GM12878 (cell line): ENCODE measurements at regions not wholly inside any gene's neighbourhood (a gene's known extent, or its start where the extent isn't known, plus 50 kb on each side); places are given as distances from the start of the nearest gene placed in this dataset.

Experiments used
- ATAC-seq: fragments of 200-7000 bp; cut with Tn5 transposase; 3 replicates; pipeline ENCODE4 v1.9.1; 2020; ENCODE audit warnings: mild to moderate bottlenecking, moderate library complexity
- BruUV-seq: library from RNA; stranded (reverse); fragments of 400-500 nt; replicated peaks from 2 replicates; lab custom pipeline; 2021; lab: Mats Ljungman, UMichigan
- CTCF ChIA-PET: fragments of 300-600 bp; sonication (Branson Sonifier 250); formaldehyde crosslinking; extraction: SDS; loops from one replicate; lab custom pipeline; 2021; ENCODE audit warnings: inconsistent platforms; lab: Yijun Ruan, JAX
- POLR2A ChIA-PET: fragments of 350-600 bp; formaldehyde crosslinking; extraction: SDS; loops from one replicate; lab custom pipeline; 2021; ENCODE audit warnings: inconsistent platforms; lab: Charles Lee
- RAD21 ChIA-PET: fragments of 300-600 bp; sonication (Branson Sonifier 250); formaldehyde crosslinking; loops from one replicate; lab custom pipeline; 2023; ENCODE audit warnings: antibody characterized with exemption; ENCODE audit not compliant: unreplicated experiment; lab: Charles Lee
- SMC1A ChIA-PET: fragments of 300-600 bp; sonication (Branson Sonifier 250); formaldehyde crosslinking; loops from one replicate; lab custom pipeline; 2023; ENCODE audit not compliant: unreplicated experiment, uncharacterized antibody; lab: Charles Lee
- DNase-seq: peaks from one replicate; pipeline ENCODE4 v3.0.0-alpha.2; 2011; ENCODE audit warnings: low read depth, low spot score
- FAIRE-seq: peaks from 3 replicates; lab custom pipeline; 2011; peaks lifted over from hg19 to GRCh38; lab: Jason Lieb, UNC
- H2AFZ ChIP-seq: 2 replicates; pipeline ENCODE4 v1.6.0; 2011; ENCODE audit warnings: low read depth, low read length, control low read depth; ENCODE audit not compliant: control insufficient read depth
- H3K27ac ChIP-seq: 2 replicates; pipeline ENCODE4 v1.5.1; 2011; ENCODE audit warnings: control low read depth; ENCODE audit not compliant: control insufficient read depth, insufficient read depth
- H3K27me3 ChIP-seq, 2 experiments: replicated peaks in 1 of 2; 2 replicates each; pipeline versions ENCODE4 v1.6.0 to v1.6.1; 2011; ENCODE audit warnings: low read length in 1 of 2; ENCODE audit not compliant: control insufficient read depth in 2 of 2, insufficient read depth in 2 of 2
- H3K36me3 ChIP-seq, 2 experiments: 2 replicates each; pipeline ENCODE4 v1.5.1; 2011; ENCODE audit warnings: low read length in 1 of 2; ENCODE audit not compliant: control insufficient read depth in 2 of 2, insufficient read depth in 2 of 2
- H3K4me1 ChIP-seq: 2 replicates; pipeline ENCODE4 v1.6.1; 2011; ENCODE audit warnings: mild to moderate bottlenecking, low read length, moderate library complexity, mixed read lengths; ENCODE audit not compliant: control insufficient read depth, insufficient read depth
- H3K4me2 ChIP-seq: 2 replicates; pipeline ENCODE4 v1.6.0; 2011; ENCODE audit warnings: control low read depth; ENCODE audit not compliant: control insufficient read depth, insufficient read depth
- H3K4me3 ChIP-seq: fragments of 200-600 bp; sonication (generic); 2 replicates; pipeline ENCODE4 v1.5.1; 2016
- H3K79me2 ChIP-seq: 2 replicates; pipeline ENCODE4 v1.6.0; 2011; ENCODE audit warnings: low read length; ENCODE audit not compliant: control insufficient read depth, insufficient read depth
- H3K9ac ChIP-seq: 2 replicates; pipeline ENCODE4 v1.8.0; 2011; ENCODE audit warnings: low read length, control low read depth, mixed read lengths; ENCODE audit not compliant: control insufficient read depth, insufficient read depth
- H3K9me3 ChIP-seq: replicated peaks from 3 replicates; pipeline ENCODE4 v1.5.1; 2011; ENCODE audit warnings: mild to moderate bottlenecking, low read length; ENCODE audit not compliant: control insufficient read depth, insufficient read depth
- H4K20me1 ChIP-seq: 2 replicates; pipeline ENCODE4 v1.6.0; 2011; ENCODE audit not compliant: control insufficient read depth, insufficient read depth
- BRCA1 ChIP-seq: IDR thresholded peaks from 2 replicates; pipeline ENCODE4 v1.6.1; 2011; ENCODE audit warnings: low read depth, low read length, improper control_type of control experiment
- CBFB ChIP-seq: IDR thresholded peaks from 2 replicates; pipeline ENCODE4 v1.6.1; 2016; ENCODE audit warnings: antibody characterized with exemption, low read depth
- CBX5 ChIP-seq: sonication (generic); IDR thresholded peaks from 2 replicates; pipeline ENCODE4 v1.6.1; 2016; ENCODE audit warnings: low read depth, moderate library complexity, mild to moderate bottlenecking, inconsistent platforms
- ETV6 ChIP-seq, 2 experiments: fragments of 450-650 bp in 1 of 2; IDR thresholded peaks in 1 of 2; conservative IDR thresholded peaks in 1 of 2; 2 replicates each; pipeline ENCODE4 v1.6.1; 2014; ENCODE audit warnings: antibody characterized with exemption in 1 of 2, borderline replicate concordance in 1 of 2, low read depth in 1 of 2, mild to moderate bottlenecking in 1 of 2, moderate library complexity in 1 of 2
- GABPA ChIP-seq: IDR thresholded peaks from 2 replicates; pipeline ENCODE4 v1.6.1; 2014; ENCODE audit warnings: antibody characterized with exemption, low read depth, mild to moderate bottlenecking, inconsistent platforms
- POU2F2 ChIP-seq: IDR thresholded peaks from 3 replicates; pipeline ENCODE4 v1.6.1; 2011; ENCODE audit warnings: low read depth, mild to moderate bottlenecking, low read length, borderline replicate concordance
- RAD51 ChIP-seq: fragments of 450-650 bp; IDR thresholded peaks from 2 replicates; pipeline ENCODE4 v1.6.1; 2016; ENCODE audit warnings: moderate library complexity, mild to moderate bottlenecking, inconsistent platforms
- SMARCA5 ChIP-seq: fragments of 450-650 bp; IDR thresholded peaks from 2 replicates; pipeline ENCODE4 v1.6.1; 2017; ENCODE audit warnings: mild to moderate bottlenecking
- WGBS: methylation state at CpG from one replicate; pipeline ENCODE4 v1.1.6; 2016; ENCODE audit warnings: low lambda C conversion rate; ENCODE audit not compliant: insufficient replicate concordance, insufficient coverage; ENCODE audit errors: missing lambda C conversion rate; 5-methylcytosine and 5-hydroxymethylcytosine counted together
- in situ Hi-C: fragments of 300-500 bp; cut with MboI; formaldehyde crosslinking; loops from 9 replicates; pipeline ENCODE4 v1.14.3; 2018; ENCODE audit warnings: mixed read lengths
- intact Hi-C: fragments of 100-400 bp; cut with micrococcal nuclease; formaldehyde crosslinking; loops from one replicate; pipeline ENCODE4 v1.14.2; 2022; ENCODE audit not compliant: unreplicated experiment
- TF ChIP-seq, protein P1 (sequence below): fragments of 450-650 bp; IDR thresholded peaks from 2 replicates; pipeline ENCODE4 v1.6.1; 2016; ENCODE audit warnings: mild to moderate bottlenecking, moderate library complexity, borderline replicate concordance
- TF ChIP-seq, protein P2 (sequence below): IDR thresholded peaks from 2 replicates; pipeline ENCODE4 v1.6.1; 2012; ENCODE audit warnings: improper control_type of control experiment, low read depth, low read length; ENCODE audit not compliant: insufficient replicate concordance
- TF ChIP-seq, protein P3 (sequence below): fragments of 450-650 bp; IDR thresholded peaks from 2 replicates; pipeline ENCODE4 v1.6.1; 2017; ENCODE audit warnings: borderline replicate concordance
- TF ChIP-seq, protein P4 (sequence below): IDR thresholded peaks from 2 replicates; pipeline ENCODE4 v1.6.1; 2012; ENCODE audit warnings: low read depth, low read length, improper control_type of control experiment

DNA sequence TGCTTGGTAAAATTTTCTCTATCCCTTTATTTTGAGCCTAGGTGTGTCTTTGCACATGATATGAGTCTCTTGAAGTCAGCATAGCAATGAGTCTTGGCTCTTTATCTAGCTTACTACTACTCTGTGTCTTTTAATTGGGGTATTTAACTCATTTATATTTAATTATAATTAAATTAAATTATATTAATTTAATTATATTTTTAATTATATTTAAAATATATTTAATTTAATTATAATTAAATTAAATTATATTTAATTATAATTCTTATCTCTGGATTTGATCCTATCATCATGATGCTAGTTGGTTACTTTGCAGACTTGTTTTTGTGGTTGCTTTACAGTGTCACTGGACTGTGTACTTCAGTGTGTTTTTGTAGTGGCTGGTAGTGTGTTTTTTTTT is 201.2 kb upstream of the ITM2A start (continued):
- no peak for TF ChIP-seq GABPA
- TF ChIP-seq, protein P1, sequence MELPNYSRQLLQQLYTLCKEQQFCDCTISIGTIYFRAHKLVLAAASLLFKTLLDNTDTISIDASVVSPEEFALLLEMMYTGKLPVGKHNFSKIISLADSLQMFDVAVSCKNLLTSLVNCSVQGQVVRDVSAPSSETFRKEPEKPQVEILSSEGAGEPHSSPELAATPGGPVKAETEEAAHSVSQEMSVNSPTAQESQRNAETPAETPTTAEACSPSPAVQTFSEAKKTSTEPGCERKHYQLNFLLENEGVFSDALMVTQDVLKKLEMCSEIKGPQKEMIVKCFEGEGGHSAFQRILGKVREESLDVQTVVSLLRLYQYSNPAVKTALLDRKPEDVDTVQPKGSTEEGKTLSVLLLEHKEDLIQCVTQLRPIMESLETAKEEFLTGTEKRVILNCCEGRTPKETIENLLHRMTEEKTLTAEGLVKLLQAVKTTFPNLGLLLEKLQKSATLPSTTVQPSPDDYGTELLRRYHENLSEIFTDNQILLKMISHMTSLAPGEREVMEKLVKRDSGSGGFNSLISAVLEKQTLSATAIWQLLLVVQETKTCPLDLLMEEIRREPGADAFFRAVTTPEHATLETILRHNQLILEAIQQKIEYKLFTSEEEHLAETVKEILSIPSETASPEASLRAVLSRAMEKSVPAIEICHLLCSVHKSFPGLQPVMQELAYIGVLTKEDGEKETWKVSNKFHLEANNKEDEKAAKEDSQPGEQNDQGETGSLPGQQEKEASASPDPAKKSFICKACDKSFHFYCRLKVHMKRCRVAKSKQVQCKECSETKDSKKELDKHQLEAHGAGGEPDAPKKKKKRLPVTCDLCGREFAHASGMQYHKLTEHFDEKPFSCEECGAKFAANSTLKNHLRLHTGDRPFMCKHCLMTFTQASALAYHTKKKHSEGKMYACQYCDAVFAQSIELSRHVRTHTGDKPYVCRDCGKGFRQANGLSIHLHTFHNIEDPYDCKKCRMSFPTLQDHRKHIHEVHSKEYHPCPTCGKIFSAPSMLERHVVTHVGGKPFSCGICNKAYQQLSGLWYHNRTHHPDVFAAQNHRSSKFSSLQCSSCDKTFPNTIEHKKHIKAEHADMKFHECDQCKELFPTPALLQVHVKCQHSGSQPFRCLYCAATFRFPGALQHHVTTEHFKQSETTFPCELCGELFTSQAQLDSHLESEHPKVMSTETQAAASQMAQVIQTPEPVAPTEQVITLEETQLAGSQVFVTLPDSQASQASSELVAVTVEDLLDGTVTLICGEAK, result no peak

DNA sequence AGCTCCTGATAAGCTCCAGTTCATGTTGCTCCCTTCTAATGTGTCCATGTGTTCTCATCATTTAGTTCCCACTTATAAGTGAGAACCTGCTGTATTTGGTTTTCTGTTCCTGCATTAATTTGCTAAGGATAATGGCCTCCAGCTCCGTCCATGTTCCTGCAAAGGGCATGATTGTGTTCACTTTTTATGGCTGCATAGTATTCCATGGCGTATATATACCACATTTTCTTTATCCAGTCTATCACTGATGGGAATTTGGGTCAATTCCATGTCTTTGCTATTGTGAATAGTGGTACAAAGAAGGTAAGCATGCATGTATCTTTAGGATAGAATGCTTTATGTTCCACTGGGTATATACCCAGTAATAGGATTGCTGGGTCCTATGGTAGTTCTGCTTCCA is 197.2 kb upstream of the ITM2A start:
- ChIA-PET RAD21 (no interaction called here), POLR2A (no interaction called here), CTCF (no interaction called here), SMC1A (interaction anchor here (0.6 kb wide), 1 partner anchor 1023 kb away, joined by 3 read pairs; no protein-coding TSS in a partner anchor)
- ATAC-seq (no peak), DNase-seq (no peak), FAIRE-seq (no peak)
- no peak overlapping the region for H3K27ac ChIP-seq
- H3K79me2 ChIP-seq, result no peaks in the 10 kb centered on the region
- no peak overlapping the region for H3K4me3 ChIP-seq
- BruUV-seq, result no TSS peak
- no peak overlapping the region for H2AFZ ChIP-seq
- H3K36me3 ChIP-seq, result no peaks in the 10 kb centered on the region
- H3K4me2 ChIP-seq, result no peak overlapping the region
- H3K9me3 ChIP-seq, result no peaks in the 10 kb centered on the region
- no peaks in the 10 kb centered on the region for H3K4me1 ChIP-seq
- in situ Hi-C loops, result no loop called here
- no peaks in the 10 kb centered on the region for H3K27me3 ChIP-seq
- intact Hi-C loops, result no loop called here
- no peaks in the 10 kb centered on the region for H4K20me1 ChIP-seq
- WGBS, result 3% methylated on average over 2 of the region's 2 CpGs
- H3K9ac ChIP-seq, result no peak overlapping the region
- TF ChIP-seq, protein P2, sequence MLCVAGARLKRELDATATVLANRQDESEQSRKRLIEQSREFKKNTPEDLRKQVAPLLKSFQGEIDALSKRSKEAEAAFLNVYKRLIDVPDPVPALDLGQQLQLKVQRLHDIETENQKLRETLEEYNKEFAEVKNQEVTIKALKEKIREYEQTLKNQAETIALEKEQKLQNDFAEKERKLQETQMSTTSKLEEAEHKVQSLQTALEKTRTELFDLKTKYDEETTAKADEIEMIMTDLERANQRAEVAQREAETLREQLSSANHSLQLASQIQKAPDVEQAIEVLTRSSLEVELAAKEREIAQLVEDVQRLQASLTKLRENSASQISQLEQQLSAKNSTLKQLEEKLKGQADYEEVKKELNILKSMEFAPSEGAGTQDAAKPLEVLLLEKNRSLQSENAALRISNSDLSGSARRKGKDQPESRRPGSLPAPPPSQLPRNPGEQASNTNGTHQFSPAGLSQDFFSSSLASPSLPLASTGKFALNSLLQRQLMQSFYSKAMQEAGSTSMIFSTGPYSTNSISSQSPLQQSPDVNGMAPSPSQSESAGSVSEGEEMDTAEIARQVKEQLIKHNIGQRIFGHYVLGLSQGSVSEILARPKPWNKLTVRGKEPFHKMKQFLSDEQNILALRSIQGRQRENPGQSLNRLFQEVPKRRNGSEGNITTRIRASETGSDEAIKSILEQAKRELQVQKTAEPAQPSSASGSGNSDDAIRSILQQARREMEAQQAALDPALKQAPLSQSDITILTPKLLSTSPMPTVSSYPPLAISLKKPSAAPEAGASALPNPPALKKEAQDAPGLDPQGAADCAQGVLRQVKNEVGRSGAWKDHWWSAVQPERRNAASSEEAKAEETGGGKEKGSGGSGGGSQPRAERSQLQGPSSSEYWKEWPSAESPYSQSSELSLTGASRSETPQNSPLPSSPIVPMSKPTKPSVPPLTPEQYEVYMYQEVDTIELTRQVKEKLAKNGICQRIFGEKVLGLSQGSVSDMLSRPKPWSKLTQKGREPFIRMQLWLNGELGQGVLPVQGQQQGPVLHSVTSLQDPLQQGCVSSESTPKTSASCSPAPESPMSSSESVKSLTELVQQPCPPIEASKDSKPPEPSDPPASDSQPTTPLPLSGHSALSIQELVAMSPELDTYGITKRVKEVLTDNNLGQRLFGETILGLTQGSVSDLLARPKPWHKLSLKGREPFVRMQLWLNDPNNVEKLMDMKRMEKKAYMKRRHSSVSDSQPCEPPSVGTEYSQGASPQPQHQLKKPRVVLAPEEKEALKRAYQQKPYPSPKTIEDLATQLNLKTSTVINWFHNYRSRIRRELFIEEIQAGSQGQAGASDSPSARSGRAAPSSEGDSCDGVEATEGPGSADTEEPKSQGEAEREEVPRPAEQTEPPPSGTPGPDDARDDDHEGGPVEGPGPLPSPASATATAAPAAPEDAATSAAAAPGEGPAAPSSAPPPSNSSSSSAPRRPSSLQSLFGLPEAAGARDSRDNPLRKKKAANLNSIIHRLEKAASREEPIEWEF, result no peak
- TF ChIP-seq RAD51 (no peak), SMARCA5 (no peak), BRCA1 (no peak), CBX5 (no peak), POU2F2 (no peak), ETV6 (conservative IDR thresholded peaks at IDR 0.05 in 1 of 2, IDR thresholded peaks at IDR 0.05 in 1 of 2; ENCODE audit: borderline replicate concordance in 1 of 2, low read depth in 1 of 2) (no peak), CBFB (no peak)
- TF ChIP-seq, protein P3, sequence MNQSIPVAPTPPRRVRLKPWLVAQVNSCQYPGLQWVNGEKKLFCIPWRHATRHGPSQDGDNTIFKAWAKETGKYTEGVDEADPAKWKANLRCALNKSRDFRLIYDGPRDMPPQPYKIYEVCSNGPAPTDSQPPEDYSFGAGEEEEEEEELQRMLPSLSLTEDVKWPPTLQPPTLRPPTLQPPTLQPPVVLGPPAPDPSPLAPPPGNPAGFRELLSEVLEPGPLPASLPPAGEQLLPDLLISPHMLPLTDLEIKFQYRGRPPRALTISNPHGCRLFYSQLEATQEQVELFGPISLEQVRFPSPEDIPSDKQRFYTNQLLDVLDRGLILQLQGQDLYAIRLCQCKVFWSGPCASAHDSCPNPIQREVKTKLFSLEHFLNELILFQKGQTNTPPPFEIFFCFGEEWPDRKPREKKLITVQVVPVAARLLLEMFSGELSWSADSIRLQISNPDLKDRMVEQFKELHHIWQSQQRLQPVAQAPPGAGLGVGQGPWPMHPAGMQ, result no peak
- TF ChIP-seq, protein P4, sequence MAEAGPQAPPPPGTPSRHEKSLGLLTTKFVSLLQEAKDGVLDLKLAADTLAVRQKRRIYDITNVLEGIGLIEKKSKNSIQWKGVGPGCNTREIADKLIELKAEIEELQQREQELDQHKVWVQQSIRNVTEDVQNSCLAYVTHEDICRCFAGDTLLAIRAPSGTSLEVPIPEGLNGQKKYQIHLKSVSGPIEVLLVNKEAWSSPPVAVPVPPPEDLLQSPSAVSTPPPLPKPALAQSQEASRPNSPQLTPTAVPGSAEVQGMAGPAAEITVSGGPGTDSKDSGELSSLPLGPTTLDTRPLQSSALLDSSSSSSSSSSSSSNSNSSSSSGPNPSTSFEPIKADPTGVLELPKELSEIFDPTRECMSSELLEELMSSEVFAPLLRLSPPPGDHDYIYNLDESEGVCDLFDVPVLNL, result no peak
